H1 (cell line): ENCODE measurements at regions not wholly inside any gene's neighbourhood (a gene's known extent, or its start where the extent isn't known, plus 50 kb on each side); places are given as distances from the start of the nearest gene placed in this dataset.
"Not testable (repeated sequence)": the region's sequence is repeated elsewhere in the genome, so short reads cannot be mapped to it uniquely, and the experiment has no call there.

ENCODE experiments used
- CTCF ChIA-PET: fragments of 300-600 bp; sonication (Branson Sonifier 250); formaldehyde crosslinking; loops from one replicate; lab custom pipeline; 2021; ENCODE audit not compliant: partially characterized antibody; lab: Charles Lee
- POLR2A ChIA-PET: fragments of 300-600 bp; sonication (Branson Sonifier 250); formaldehyde crosslinking; loops from one replicate; lab custom pipeline; 2021; ENCODE audit warnings: inconsistent platforms; ENCODE audit not compliant: partially characterized antibody; lab: Charles Lee
- DNase-seq, 2 experiments: peaks; one replicate each; pipeline versions ENCODE4 v3.0.0 to v3.0.0-alpha.2; 2010 to 2022; ENCODE audit warnings: low spot score in 2 of 2, low read depth in 1 of 2, mixed read lengths in 1 of 2
- FAIRE-seq: peaks from 2 replicates; lab custom pipeline; 2011; peaks lifted over from hg19 to GRCh38; lab: Jason Lieb, UNC
- H2AFZ ChIP-seq: 2 replicates; pipeline ENCODE4 v1.8.1; 2012; ENCODE audit warnings: low read length, inconsistent platforms
- H2AK5ac ChIP-seq: 2 replicates; pipeline ENCODE4 v1.6.1; 2013; ENCODE audit warnings: low read depth, low read length
- H2BK120ac ChIP-seq: replicated peaks from 2 replicates; pipeline ENCODE3; 2013; ENCODE audit warnings: low read depth, low read length, inconsistent platforms
- H2BK12ac ChIP-seq: 2 replicates; pipeline ENCODE4 v1.6.1; 2013; ENCODE audit warnings: low read depth, low read length
- H2BK15ac ChIP-seq: 2 replicates; pipeline ENCODE4 v1.6.1; 2013; ENCODE audit warnings: low read length
- H2BK20ac ChIP-seq: 2 replicates; pipeline ENCODE4 v1.6.1; 2013; ENCODE audit warnings: low read length
- H2BK5ac ChIP-seq: 2 replicates; pipeline ENCODE4 v1.6.1; 2013; ENCODE audit warnings: low read depth, low read length
- H3K14ac ChIP-seq: 2 replicates; pipeline ENCODE4 v1.6.1; 2013; ENCODE audit warnings: inconsistent platforms; ENCODE audit not compliant: insufficient read length
- H3K18ac ChIP-seq: 2 replicates; pipeline ENCODE4 v1.6.1; 2013; ENCODE audit warnings: low read length; ENCODE audit errors: extremely low read depth
- H3K23ac ChIP-seq: 2 replicates; pipeline ENCODE4 v1.6.1; 2013; ENCODE audit warnings: inconsistent platforms; ENCODE audit not compliant: insufficient read length
- H3K23me2 ChIP-seq: 2 replicates; pipeline ENCODE4 v1.6.1; 2013; ENCODE audit warnings: low read depth, low read length
- H3K27ac ChIP-seq: 2 replicates; pipeline ENCODE4 v1.6.1; 2011; ENCODE audit warnings: low read depth, low read length, inconsistent platforms
- H3K27me3 ChIP-seq, 4 experiments: replicated peaks in 1 of 4; 1 replicate in 1 of 4; 2 replicates in 3 of 4; pipeline versions ENCODE4 v1.6.1 to v1.8.1; 2011 to 2013; ENCODE audit warnings: low read length in 3 of 4, mild to moderate bottlenecking in 3 of 4, inconsistent platforms in 2 of 4, mixed read lengths in 2 of 4, moderate library complexity in 1 of 4; ENCODE audit not compliant: control insufficient read depth in 3 of 4, insufficient read depth in 3 of 4; ENCODE audit errors: extremely low read depth in 1 of 4
- H3K36me3 ChIP-seq, 4 experiments: 2 replicates each; pipeline versions ENCODE4 v1.6.1 to v1.8.1; 2011 to 2013; ENCODE audit warnings: mild to moderate bottlenecking in 4 of 4, low read length in 3 of 4, moderate library complexity in 2 of 4, control low read depth in 1 of 4, inconsistent platforms in 1 of 4; ENCODE audit not compliant: insufficient read depth in 4 of 4, control insufficient read depth in 2 of 4
- H3K4ac ChIP-seq: replicated peaks from 2 replicates; pipeline ENCODE3; 2013; ENCODE audit warnings: low read length, low read depth, mixed read lengths, inconsistent platforms; ENCODE audit not compliant: insufficient read length
- H3K4me1 ChIP-seq, 4 experiments: replicated peaks in 1 of 4; 1 replicate in 1 of 4; 2 replicates in 3 of 4; pipeline versions ENCODE4 v1.6.1 to v1.8.1; 2011 to 2013; ENCODE audit warnings: low read length in 3 of 4, inconsistent platforms in 2 of 4, mixed read lengths in 1 of 4; ENCODE audit not compliant: insufficient read depth in 4 of 4, control insufficient read depth in 3 of 4
- H3K4me2 ChIP-seq, 2 experiments: 2 replicates each; pipeline versions ENCODE4 v1.6.1 to v1.8.1; 2011 to 2013; ENCODE audit warnings: low read depth in 2 of 2, low read length in 2 of 2, control low read depth in 1 of 2, inconsistent platforms in 1 of 2, mild to moderate bottlenecking in 1 of 2; ENCODE audit not compliant: insufficient read depth in 1 of 2
- H3K4me3 ChIP-seq, 4 experiments: fragments of 200-600, 300-600 bp in 1 of 4; sonication (generic), shearing (Covaris generic), sonication (Bioruptor Twin) in 1 of 4; 2 replicates each; pipeline versions ENCODE4 v1.5.1 to v1.8.1; 2011 to 2016; ENCODE audit warnings: low read length in 4 of 4, low read depth in 3 of 4, control low read depth in 2 of 4, inconsistent platforms in 2 of 4, mild to moderate bottlenecking in 2 of 4, mixed read lengths in 1 of 4, moderate library complexity in 1 of 4; ENCODE audit not compliant: insufficient read depth in 2 of 4; ENCODE audit errors: extremely low read depth in 1 of 4
- H3K56ac ChIP-seq: replicated peaks from 2 replicates; pipeline ENCODE3; 2013; ENCODE audit warnings: low read depth, mild to moderate bottlenecking, mixed read lengths, low read length, inconsistent platforms; ENCODE audit not compliant: insufficient read length
- H3K79me1 ChIP-seq: 2 replicates; pipeline ENCODE4 v1.6.1; 2013; ENCODE audit warnings: low read depth, low read length, control low read depth
- H3K79me2 ChIP-seq, 2 experiments: 2 replicates each; pipeline versions ENCODE4 v1.6.1 to v1.8.1; 2012 to 2013; ENCODE audit warnings: low read length in 2 of 2, mild to moderate bottlenecking in 2 of 2, inconsistent platforms in 1 of 2; ENCODE audit not compliant: insufficient read depth in 2 of 2, control insufficient read depth in 1 of 2
- H3K9ac ChIP-seq, 4 experiments: replicated peaks in 1 of 4; 1 replicate in 1 of 4; 2 replicates in 3 of 4; pipeline versions ENCODE4 v1.6.1 to v1.8.1; 2011 to 2013; ENCODE audit warnings: low read depth in 3 of 4, low read length in 3 of 4, control low read depth in 2 of 4, mild to moderate bottlenecking in 2 of 4, moderate library complexity in 2 of 4, inconsistent platforms in 1 of 4; ENCODE audit errors: extremely low read depth in 1 of 4
- H3K9me3 ChIP-seq, 2 experiments: 2 replicates each; pipeline versions ENCODE4 v1.6.1 to v1.8.1; 2012 to 2013; ENCODE audit warnings: mild to moderate bottlenecking in 2 of 2, moderate library complexity in 2 of 2, control low read depth in 1 of 2, inconsistent platforms in 1 of 2, low read depth in 1 of 2, low read length in 1 of 2, mixed read lengths in 1 of 2; ENCODE audit not compliant: insufficient read depth in 2 of 2
- H4K20me1 ChIP-seq, 2 experiments: replicated peaks in 1 of 2; 2 replicates each; pipeline versions ENCODE3 to v1.8.1; 2011 to 2013; ENCODE audit warnings: inconsistent platforms in 2 of 2, low read length in 2 of 2, mild to moderate bottlenecking in 1 of 2; ENCODE audit not compliant: insufficient read depth in 2 of 2, control insufficient read depth in 1 of 2
- H4K5ac ChIP-seq: 2 replicates; pipeline ENCODE4 v1.6.1; 2013; ENCODE audit warnings: low read length, low read depth, mixed read lengths, inconsistent platforms; ENCODE audit not compliant: insufficient read length
- H4K8ac ChIP-seq: 2 replicates; pipeline ENCODE4 v1.8.0; 2013; ENCODE audit warnings: mild to moderate bottlenecking, moderate library complexity, low read length, inconsistent platforms; ENCODE audit not compliant: insufficient read depth; ENCODE audit errors: extremely low read depth
- H4K91ac ChIP-seq: replicated peaks from 2 replicates; pipeline ENCODE3; 2013; ENCODE audit warnings: low read length, mixed read lengths, inconsistent platforms; ENCODE audit not compliant: insufficient read length
- NRF1 ChIP-seq: IDR thresholded peaks from 2 replicates; pipeline ENCODE4 v1.6.1; 2011; ENCODE audit warnings: mild to moderate bottlenecking, low read depth, low read length, improper control_type of control experiment
- YY1 ChIP-seq: IDR thresholded peaks from 2 replicates; pipeline ENCODE4 v1.6.1; 2011; ENCODE audit warnings: low read depth, mild to moderate bottlenecking, low read length
- WGBS, 2 experiments: shearing (Covaris generic) in 1 of 2; methylation state at CpG; one replicate each; pipeline versions ENCODE4 v1.1.6 to v1.1.7; 2013 to 2015; ENCODE audit warnings: low lambda C conversion rate in 2 of 2, mixed read lengths in 2 of 2, inconsistent platforms in 1 of 2, low coverage in 1 of 2, missing lambda C conversion rate in 1 of 2; ENCODE audit not compliant: insufficient replicate concordance in 2 of 2, insufficient coverage in 1 of 2, insufficient read length in 1 of 2; ENCODE audit errors: extremely low coverage in 1 of 2, missing lambda C conversion rate in 1 of 2; 5-methylcytosine and 5-hydroxymethylcytosine counted together

DNA sequence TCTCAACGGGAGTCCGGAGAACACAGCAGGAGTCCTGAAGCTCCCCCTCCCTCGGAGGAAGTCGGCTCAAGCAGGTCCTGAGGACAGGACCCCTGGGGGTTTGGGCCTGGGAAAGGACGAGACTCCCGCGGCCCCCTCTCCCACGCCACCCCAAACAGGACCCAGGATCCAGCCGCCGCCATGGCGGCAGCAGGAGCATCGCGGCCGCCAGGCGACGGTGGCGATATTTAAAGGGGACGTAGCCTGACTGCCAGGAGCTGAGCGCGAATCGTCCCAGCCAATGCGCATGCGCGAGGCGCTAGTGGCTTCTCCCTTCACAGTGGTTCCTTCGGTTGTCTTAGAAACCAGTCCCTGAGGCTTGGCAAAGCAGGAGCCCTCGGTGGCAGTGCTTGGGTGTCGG is 101.7 kb upstream of the FOXD4L5 start:
- Histone ChIP-seq H3K4me3 (peak overlapping the region in 1 of 4 experiments; percentile 37; a peak in 1 of 8 replicates), H3K9me3 (peaks cover 0 to 46% of the 10 kb centered on the region in 2 experiments; a peak in 2 of 4 replicates)
- H4K20me1 ChIP-seq, H2BK15ac ChIP-seq, H2AFZ ChIP-seq, H3K36me3 ChIP-seq, H3K56ac ChIP-seq, H3K23ac ChIP-seq, H3K4ac ChIP-seq, H2BK20ac ChIP-seq, H2AK5ac ChIP-seq, H3K9ac ChIP-seq, H2BK5ac ChIP-seq, H2BK12ac ChIP-seq, H3K4me2 ChIP-seq, FAIRE-seq, H3K23me2 ChIP-seq, H4K5ac ChIP-seq, H3K79me1 ChIP-seq, H4K91ac ChIP-seq, CTCF ChIA-PET, H3K18ac ChIP-seq, H3K79me2 ChIP-seq: not testable (repeated sequence)
- DNase-seq: peak; percentile 36 to 62
- TF ChIP-seq YY1 (peak; percentile 22; the same call in 1 of the 2 replicates), NRF1 (peak; percentile 43)
- TF ChIP-seq, all 59 proteins: peak for 2; not testable (repeated sequence) for 57
- H3K27ac ChIP-seq, H4K8ac ChIP-seq, H3K27me3 ChIP-seq, H3K4me1 ChIP-seq, H3K14ac ChIP-seq, POLR2A ChIA-PET, H2BK120ac ChIP-seq: not testable (repeated sequence)
- 41% methylated on average over 23 of the region's 28 CpGs; no CpG with 5 or more reads in 1 of the 2 experiments for WGBS, 2 experiments

- H3K4me3 ChIP-seq, H2BK20ac ChIP-seq, H4K8ac ChIP-seq, H3K14ac ChIP-seq, H3K23me2 ChIP-seq, H3K18ac ChIP-seq, CTCF ChIA-PET, H2BK5ac ChIP-seq, H3K56ac ChIP-seq, H2AFZ ChIP-seq, H3K4me2 ChIP-seq, H3K79me1 ChIP-seq, H4K91ac ChIP-seq, H4K20me1 ChIP-seq, FAIRE-seq, H3K23ac ChIP-seq, H4K5ac ChIP-seq, H3K4ac ChIP-seq, H3K27me3 ChIP-seq, H3K36me3 ChIP-seq, H2BK15ac ChIP-seq, H3K27ac ChIP-seq, H3K79me2 ChIP-seq, H2BK120ac ChIP-seq, H3K4me1 ChIP-seq, DNase-seq, H2BK12ac ChIP-seq, H3K9ac ChIP-seq, H2AK5ac ChIP-seq, POLR2A ChIA-PET: not testable (repeated sequence)
- peaks cover 0 to 41% of the 10 kb centered on the region in 2 experiments; a peak in 2 of 4 replicates for H3K9me3 ChIP-seq
- 91% methylated on average over 6 of the region's 18 CpGs; no CpG with 5 or more reads in 1 of the 2 experiments for WGBS, 2 experiments
These were observed 101.2 kb upstream of the FOXD4L5 start for GRCh38 chr9:65386191-65386590.
